HCT116 (cell line): ENCODE measurements at regions not wholly inside any gene's neighbourhood (a gene's known extent, or its start where the extent isn't known, plus 50 kb on each side); places are given as distances from the start of the nearest gene placed in this dataset.

Experiments
- ATAC-seq: fragments of 200-7000 bp; cut with Tn5 transposase; 2 replicates; pipeline ENCODE4 v1.9.1; 2020; ENCODE audit warnings: mild to moderate bottlenecking, moderate library complexity
- BruUV-seq: library from RNA; stranded (reverse); fragments of 400-500 nt; replicated peaks from 2 replicates; lab custom pipeline; 2021; lab: Mats Ljungman, UMichigan
- CTCF ChIA-PET: fragments of 300-600 bp; sonication (Branson Sonifier 250); formaldehyde crosslinking; loops from one replicate; lab custom pipeline; 2021; ENCODE audit warnings: antibody characterized with exemption; lab: Charles Lee
- POLR2A ChIA-PET: fragments of 300-600, 350-600 bp; sonication (Branson Sonifier 250); formaldehyde crosslinking; loops from one replicate; lab custom pipeline; 2021; ENCODE audit warnings: antibody characterized with exemption; lab: Charles Lee
- RAD21 ChIA-PET, 2 experiments: fragments of 300-600 bp; sonication (Branson Sonifier 250); formaldehyde crosslinking; loops; one replicate each; lab custom pipeline; 2023; ENCODE audit warnings: low total read pairs in 2 of 2; ENCODE audit not compliant: uncharacterized antibody in 2 of 2, unreplicated experiment in 2 of 2, low non-redundant PET in 1 of 2; lab: Charles Lee
- DNase-seq: peaks from one replicate; pipeline ENCODE4 v3.0.0-alpha.2; 2010; ENCODE audit warnings: low read depth, low spot score
- H2AFZ ChIP-seq: fragments of 200-600 bp; shearing (Covaris generic), sonication (generic); 2 replicates; pipeline ENCODE4 v1.6.1; 2017; ENCODE audit warnings: low read depth, mixed run types, mixed read lengths, antibody characterized with exemption, low read length; ENCODE audit not compliant: poor library complexity, severe bottlenecking
- H3K27ac ChIP-seq: 2 replicates; pipeline ENCODE4 v1.5.1; 2012; ENCODE audit warnings: low read depth, low read length
- H3K27me3 ChIP-seq: fragments of 200-600 bp; sonication (generic); 2 replicates; pipeline ENCODE4 v1.6.1; 2016; ENCODE audit warnings: mixed run types, low read length, mixed read lengths; ENCODE audit not compliant: insufficient read depth
- H3K36me3 ChIP-seq, 2 experiments: fragments of 200-500 bp in 1 of 2; fragments of 200-600 bp in 1 of 2; sonication (Bioruptor generic) in 1 of 2; sonication (generic) in 1 of 2; 2 replicates each; pipeline versions ENCODE4 v1.5.1 to v1.6.1; 2014 to 2016; ENCODE audit warnings: low read length in 2 of 2, inconsistent platforms in 1 of 2, mixed read lengths in 1 of 2, mixed run types in 1 of 2; ENCODE audit not compliant: insufficient read depth in 2 of 2, control insufficient read depth in 1 of 2
- H3K4me1 ChIP-seq, 2 experiments: fragments of 200-600 bp in 1 of 2; sonication (generic) in 1 of 2; 2 replicates each; pipeline versions ENCODE4 v1.5.1 to v1.6.1; 2012 to 2017; ENCODE audit warnings: low read length in 2 of 2, inconsistent platforms in 1 of 2, mild to moderate bottlenecking in 1 of 2, mixed read lengths in 1 of 2, mixed run types in 1 of 2, moderate library complexity in 1 of 2; ENCODE audit not compliant: insufficient read depth in 2 of 2, control insufficient read depth in 1 of 2
- H3K4me2 ChIP-seq: fragments of 200-600 bp; sonication (generic); 2 replicates; pipeline ENCODE4 v1.6.1; 2017; ENCODE audit warnings: mixed run types, low read length, mixed read lengths
- H3K4me3 ChIP-seq, 2 experiments: fragments of 200-600 bp in 1 of 2; sonication (generic) in 1 of 2; replicated peaks in 1 of 2; 2 replicates each; pipeline ENCODE4 v1.5.1; 2011 to 2016; ENCODE audit warnings: low read length in 2 of 2, control low read depth in 1 of 2, low read depth in 1 of 2, mild to moderate bottlenecking in 1 of 2, mixed read lengths in 1 of 2, mixed run types in 1 of 2
- H3K79me2 ChIP-seq: fragments of 200-600 bp; sonication (generic); 2 replicates; pipeline ENCODE4 v1.6.1; 2017; ENCODE audit warnings: mild to moderate bottlenecking, mixed run types, low read length, moderate library complexity, mixed read lengths; ENCODE audit not compliant: insufficient read depth
- H3K9ac ChIP-seq: fragments of 200-600 bp; sonication (generic); 2 replicates; pipeline ENCODE4 v1.6.1; 2016; ENCODE audit warnings: low read length, mixed read lengths
- H3K9me2 ChIP-seq: fragments of 200-600 bp; sonication (generic), shearing (Covaris generic); 2 replicates; pipeline ENCODE4 v1.6.1; 2017; ENCODE audit warnings: mixed run types, mild to moderate bottlenecking, moderate library complexity; ENCODE audit not compliant: insufficient read depth
- H3K9me3 ChIP-seq, 2 experiments: fragments of 200-500 bp in 1 of 2; fragments of 200-600 bp in 1 of 2; sonication (Bioruptor generic) in 1 of 2; sonication (generic) in 1 of 2; 2 replicates each; pipeline ENCODE4 v1.6.1; 2014 to 2017; ENCODE audit warnings: low read length in 2 of 2, mixed read lengths in 2 of 2, inconsistent platforms in 1 of 2, low read depth in 1 of 2, mild to moderate bottlenecking in 1 of 2, mixed run types in 1 of 2, moderate library complexity in 1 of 2; ENCODE audit not compliant: control insufficient read depth in 1 of 2, insufficient read depth in 1 of 2
- H4K20me1 ChIP-seq: fragments of 200-600 bp; sonication (generic), shearing (Covaris generic); 2 replicates; pipeline ENCODE4 v1.6.1; 2017; ENCODE audit warnings: mixed run types, mild to moderate bottlenecking, moderate library complexity; ENCODE audit not compliant: insufficient read depth
- CEBPB ChIP-seq: IDR thresholded peaks from 2 replicates; pipeline ENCODE4 v1.6.1; 2012; ENCODE audit warnings: low read depth
- EGR1 ChIP-seq: IDR thresholded peaks from 2 replicates; pipeline ENCODE4 v1.6.1; 2012; ENCODE audit warnings: low read depth
- ELF1 ChIP-seq: IDR thresholded peaks from 2 replicates; pipeline ENCODE4 v1.6.1; 2012; ENCODE audit warnings: low read depth, borderline replicate concordance
- EZH2 ChIP-seq: fragments of 200-600 bp; sonication (generic); IDR thresholded peaks from 2 replicates; pipeline ENCODE4 v1.6.1; 2017; ENCODE audit warnings: antibody characterized with exemption, mixed run types
- EZH2phosphoT487 ChIP-seq: fragments of 200-600 bp; IDR thresholded peaks from 2 replicates; pipeline ENCODE4 v1.6.1; 2018; ENCODE audit warnings: antibody characterized with exemption, borderline replicate concordance
- FOSL1 ChIP-seq: IDR thresholded peaks from 2 replicates; pipeline ENCODE4 v1.6.1; 2012; ENCODE audit warnings: low read depth
- POLR2A ChIP-seq: IDR thresholded peaks from 2 replicates; pipeline ENCODE4 v1.7.0; 2011; ENCODE audit warnings: borderline replicate concordance; ENCODE audit not compliant: insufficient read depth, insufficient read length; ENCODE audit errors: extremely low read depth
- POLR2AphosphoS5 ChIP-seq: IDR thresholded peaks from 2 replicates; pipeline ENCODE4 v1.6.1; 2011; ENCODE audit warnings: mild to moderate bottlenecking, low read depth, low read length, moderate library complexity
- RAD21 ChIP-seq: IDR thresholded peaks from 2 replicates; pipeline ENCODE4 v1.6.1; 2012; ENCODE audit warnings: low read depth, mild to moderate bottlenecking
- SIN3A ChIP-seq: IDR thresholded peaks from 2 replicates; pipeline ENCODE4 v1.6.1; 2012; ENCODE audit warnings: low read depth
- SP1 ChIP-seq: IDR thresholded peaks from 2 replicates; pipeline ENCODE4 v1.6.1; 2012; ENCODE audit warnings: low read depth
- SRF ChIP-seq: IDR thresholded peaks from 2 replicates; pipeline ENCODE4 v1.6.1; 2012; ENCODE audit warnings: low read depth
- TCF7L2 ChIP-seq: IDR thresholded peaks from 2 replicates; pipeline ENCODE4 v1.7.0; 2011; ENCODE audit warnings: borderline replicate concordance, inconsistent platforms; ENCODE audit not compliant: insufficient read depth, insufficient read length; ENCODE audit errors: extremely low read depth
- YY1 ChIP-seq: IDR thresholded peaks from 2 replicates; pipeline ENCODE4 v1.6.1; 2011; ENCODE audit warnings: low read length, low read depth, moderate library complexity, mild to moderate bottlenecking; ENCODE audit not compliant: insufficient replicate concordance; ENCODE audit errors: extremely low read depth
- ZFX ChIP-seq: fragments of 450-650 bp; IDR thresholded peaks from 2 replicates; pipeline ENCODE4 v1.6.1; 2017
- intact Hi-C: fragments of 100-400 bp; cut with micrococcal nuclease; formaldehyde crosslinking; loops from 2 replicates; pipeline ENCODE4 v1.10.0; 2022
- TF ChIP-seq, protein P1 (sequence below): IDR thresholded peaks from 2 replicates; pipeline ENCODE4 v1.6.1; 2012
- TF ChIP-seq, protein P2 (sequence below): IDR thresholded peaks from 2 replicates; pipeline ENCODE4 v1.6.1; 2011; ENCODE audit warnings: mild to moderate bottlenecking, low read length, moderate library complexity; ENCODE audit not compliant: insufficient replicate concordance; ENCODE audit errors: extremely low read depth
- TF ChIP-seq, protein P3 (sequence below), 3 experiments: fragments of 200-600 bp in 1 of 3; sonication (generic) in 1 of 3; IDR thresholded peaks in 2 of 3; conservative IDR thresholded peaks in 1 of 3; 2 replicates each; pipeline ENCODE4 v1.5.1; 2012 to 2017; ENCODE audit warnings: low read depth in 2 of 3, low read length in 2 of 3, antibody characterized with exemption in 1 of 3, borderline replicate concordance in 1 of 3, control low read depth in 1 of 3, mild to moderate bottlenecking in 1 of 3, mixed read lengths in 1 of 3, mixed run types in 1 of 3, moderate library complexity in 1 of 3; ENCODE audit not compliant: insufficient read depth in 1 of 3

DNA sequence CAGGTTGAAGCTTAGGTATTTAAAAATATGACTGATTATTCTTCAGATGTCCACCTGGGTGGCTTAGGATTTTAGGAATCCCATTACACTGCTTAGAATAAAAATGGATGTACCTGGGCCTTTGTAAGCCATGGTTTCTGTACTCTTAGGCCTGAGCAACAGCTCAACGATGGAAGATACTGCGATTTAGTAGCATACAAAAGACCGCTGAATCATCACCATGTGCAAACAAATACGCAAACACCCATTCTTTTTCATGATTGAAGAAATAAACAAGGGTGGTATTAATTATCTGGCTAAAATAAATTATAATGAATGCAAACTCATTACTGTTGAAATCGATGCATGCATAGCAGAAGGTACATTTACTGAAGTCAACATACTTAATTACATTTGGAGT lies 188.9 kb downstream of the ZNF330 start:
- H3K9me3 ChIP-seq = no peaks in the 10 kb centered on the region
- H3K4me3 ChIP-seq = no peak overlapping the region
- H3K27ac ChIP-seq = no peak overlapping the region
- TF ChIP-seq EGR1 (no peak), SP1 (no peak), POLR2AphosphoS5 (no peak), EZH2 (no peak), POLR2A (no peak), EZH2phosphoT487 (no peak), YY1 (no peak), SIN3A (no peak), TCF7L2 (no peak), CEBPB (no peak), ZFX (no peak), SRF (no peak), ELF1 (no peak), RAD21 (no peak), FOSL1 (no peak)
- TF ChIP-seq, protein P1, sequence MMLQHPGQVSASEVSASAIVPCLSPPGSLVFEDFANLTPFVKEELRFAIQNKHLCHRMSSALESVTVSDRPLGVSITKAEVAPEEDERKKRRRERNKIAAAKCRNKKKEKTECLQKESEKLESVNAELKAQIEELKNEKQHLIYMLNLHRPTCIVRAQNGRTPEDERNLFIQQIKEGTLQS = no peak
- TF ChIP-seq, protein P2, sequence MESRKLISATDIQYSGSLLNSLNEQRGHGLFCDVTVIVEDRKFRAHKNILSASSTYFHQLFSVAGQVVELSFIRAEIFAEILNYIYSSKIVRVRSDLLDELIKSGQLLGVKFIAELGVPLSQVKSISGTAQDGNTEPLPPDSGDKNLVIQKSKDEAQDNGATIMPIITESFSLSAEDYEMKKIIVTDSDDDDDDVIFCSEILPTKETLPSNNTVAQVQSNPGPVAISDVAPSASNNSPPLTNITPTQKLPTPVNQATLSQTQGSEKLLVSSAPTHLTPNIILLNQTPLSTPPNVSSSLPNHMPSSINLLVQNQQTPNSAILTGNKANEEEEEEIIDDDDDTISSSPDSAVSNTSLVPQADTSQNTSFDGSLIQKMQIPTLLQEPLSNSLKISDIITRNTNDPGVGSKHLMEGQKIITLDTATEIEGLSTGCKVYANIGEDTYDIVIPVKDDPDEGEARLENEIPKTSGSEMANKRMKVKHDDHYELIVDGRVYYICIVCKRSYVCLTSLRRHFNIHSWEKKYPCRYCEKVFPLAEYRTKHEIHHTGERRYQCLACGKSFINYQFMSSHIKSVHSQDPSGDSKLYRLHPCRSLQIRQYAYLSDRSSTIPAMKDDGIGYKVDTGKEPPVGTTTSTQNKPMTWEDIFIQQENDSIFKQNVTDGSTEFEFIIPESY = no peak
- TF ChIP-seq, protein P3, sequence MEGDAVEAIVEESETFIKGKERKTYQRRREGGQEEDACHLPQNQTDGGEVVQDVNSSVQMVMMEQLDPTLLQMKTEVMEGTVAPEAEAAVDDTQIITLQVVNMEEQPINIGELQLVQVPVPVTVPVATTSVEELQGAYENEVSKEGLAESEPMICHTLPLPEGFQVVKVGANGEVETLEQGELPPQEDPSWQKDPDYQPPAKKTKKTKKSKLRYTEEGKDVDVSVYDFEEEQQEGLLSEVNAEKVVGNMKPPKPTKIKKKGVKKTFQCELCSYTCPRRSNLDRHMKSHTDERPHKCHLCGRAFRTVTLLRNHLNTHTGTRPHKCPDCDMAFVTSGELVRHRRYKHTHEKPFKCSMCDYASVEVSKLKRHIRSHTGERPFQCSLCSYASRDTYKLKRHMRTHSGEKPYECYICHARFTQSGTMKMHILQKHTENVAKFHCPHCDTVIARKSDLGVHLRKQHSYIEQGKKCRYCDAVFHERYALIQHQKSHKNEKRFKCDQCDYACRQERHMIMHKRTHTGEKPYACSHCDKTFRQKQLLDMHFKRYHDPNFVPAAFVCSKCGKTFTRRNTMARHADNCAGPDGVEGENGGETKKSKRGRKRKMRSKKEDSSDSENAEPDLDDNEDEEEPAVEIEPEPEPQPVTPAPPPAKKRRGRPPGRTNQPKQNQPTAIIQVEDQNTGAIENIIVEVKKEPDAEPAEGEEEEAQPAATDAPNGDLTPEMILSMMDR (IDR thresholded peaks at IDR 0.05 in 2 of 3, conservative IDR thresholded peaks at IDR 0.05 in 1 of 3; ENCODE audit: borderline replicate concordance in 1 of 3, insufficient read depth in 1 of 3, low read depth in 2 of 3, low read length in 2 of 3) = no peak
- no peak overlapping the region for H3K9ac ChIP-seq
- intact Hi-C loops = no loop called here
- H2AFZ ChIP-seq = no peak overlapping the region
- ChIA-PET CTCF (no interaction called here), RAD21 (no interaction called here), POLR2A (no interaction called here)
- no peaks in the 10 kb centered on the region for H3K36me3 ChIP-seq
- H3K27me3 ChIP-seq = no peaks in the 10 kb centered on the region
- BruUV-seq = no TSS peak
- no peaks in the 10 kb centered on the region for H3K4me1 ChIP-seq
- H3K79me2 ChIP-seq = no peaks in the 10 kb centered on the region
- no peaks in the 10 kb centered on the region for H4K20me1 ChIP-seq
- no peaks in the 10 kb centered on the region for H3K9me2 ChIP-seq
- H3K4me2 ChIP-seq = no peak overlapping the region
- DNase-seq (no peak), ATAC-seq (no peak)
